Coronary artery (tissue), 2 donors: ENCODE measurements at regions not wholly inside any gene's neighbourhood (a gene's known extent, or its start where the extent isn't known, plus 50 kb on each side); places are given as distances from the start of the nearest gene placed in this dataset.

Experiments
- DNase-seq: peaks from one replicate; pipeline ENCODE4 v3.0.0-alpha.2; 2017; ENCODE audit warnings: low spot score
- H3K27ac ChIP-seq, 2 donors: fragments of 200-600 bp; sonication (generic); one replicate each; pipeline ENCODE4 v1.5.1; 2016 to 2019
- H3K4me3 ChIP-seq: fragments of 200-600 bp; sonication (generic); 2 replicates; pipeline ENCODE4 v1.5.1; 2016; ENCODE audit warnings: mild to moderate bottlenecking, moderate library complexity
- CTCF ChIP-seq: fragments of 200-600 bp; sonication (generic); IDR thresholded peaks from one replicate; pipeline ENCODE4 v1.5.1; 2019; ENCODE audit warnings: antibody characterized with exemption

GRCh38 chr21:19998453-19998852, 999.8 kb upstream of the NCAM2 start:
- Histone ChIP-seq H3K27ac (no peak overlapping the region), H3K4me3 (no peak overlapping the region)
- no peak for TF ChIP-seq CTCF
- no peak for DNase-seq

GRCh38 chr21:19999369-20000272, 998.6 kb upstream of the NCAM2 start:
- H3K4me3 ChIP-seq, result no peak overlapping the region
- no peak overlapping the region for H3K27ac ChIP-seq
- no peak for TF ChIP-seq CTCF
- DNase-seq, result no peak

GRCh38 chr21:20004367-20004766, 993.8 kb upstream of the NCAM2 start:
- no peak overlapping the region for H3K27ac ChIP-seq
- no peak for DNase-seq
- no peak overlapping the region for H3K4me3 ChIP-seq
- TF ChIP-seq CTCF, result no peak

GRCh38 chr21:20010691-20011200, 987.5 kb upstream of the NCAM2 start:
- Histone ChIP-seq H3K4me3 (no peak overlapping the region), H3K27ac (no peak overlapping the region)
- TF ChIP-seq CTCF, result no peak
- no peak for DNase-seq

- no peak overlapping the region for H3K4me3 ChIP-seq
- DNase-seq, result no peak
- no peak for TF ChIP-seq CTCF
- no peak overlapping the region for H3K27ac ChIP-seq
Observed at GRCh38 chr21:20013851-20014250, 984.4 kb upstream of the NCAM2 start.

GRCh38 chr21:20016435-20017005, 981.7 kb upstream of the NCAM2 start:
- H3K27ac ChIP-seq, result no peak overlapping the region
- no peak for TF ChIP-seq CTCF
- H3K4me3 ChIP-seq, result no peak overlapping the region
- DNase-seq, result no peak
